GM23338 (cell line): ENCODE measurements at regions not wholly inside any gene's neighbourhood (a gene's known extent, or its start where the extent isn't known, plus 50 kb on each side); places are given as distances from the start of the nearest gene placed in this dataset.

Experiments
- ATAC-seq: fragments of 200-7000 bp; cut with Tn5 transposase; 3 replicates; pipeline ENCODE4 v1.9.1; 2020
- DNase-seq: peaks from one replicate; pipeline ENCODE4 v3.0.0-alpha.2; 2015; ENCODE audit warnings: low spot score
- H2AFZ ChIP-seq: fragments of 200-600 bp; sonication (generic); 2 replicates; pipeline ENCODE4 v1.8.0; 2016; ENCODE audit warnings: antibody characterized with exemption, mild to moderate bottlenecking, moderate library complexity
- H3F3A ChIP-seq: fragments of 200-600 bp; sonication (generic); replicated peaks from 2 replicates; pipeline ENCODE4 v1.8.0; 2017; ENCODE audit warnings: antibody characterized with exemption, mixed run types, low read depth
- H3K27ac ChIP-seq: fragments of 200-600 bp; sonication (generic); 2 replicates; pipeline ENCODE4 v1.6.1; 2016; ENCODE audit warnings: low read depth
- H3K27me3 ChIP-seq: fragments of 200-600 bp; sonication (generic); 2 replicates; pipeline ENCODE4 v1.8.0; 2016; ENCODE audit warnings: mild to moderate bottlenecking, mixed run types, moderate library complexity; ENCODE audit not compliant: insufficient read depth
- H3K36me3 ChIP-seq: fragments of 200-600 bp; sonication (generic); 2 replicates; pipeline ENCODE4 v1.8.0; 2016; ENCODE audit warnings: mild to moderate bottlenecking; ENCODE audit not compliant: insufficient read depth
- H3K4me1 ChIP-seq: fragments of 200-600 bp; sonication (generic); 2 replicates; pipeline ENCODE4 v1.8.0; 2016; ENCODE audit warnings: mild to moderate bottlenecking, moderate library complexity; ENCODE audit not compliant: insufficient read depth
- H3K4me2 ChIP-seq: fragments of 200-600 bp; sonication (generic); 2 replicates; pipeline ENCODE4 v1.7.1; 2017; ENCODE audit warnings: mixed run types
- H3K4me3 ChIP-seq: fragments of 200-600 bp; sonication (generic); 2 replicates; pipeline ENCODE4 v1.6.1; 2016; ENCODE audit warnings: mixed run types
- H3K79me2 ChIP-seq: fragments of 200-600 bp; sonication (generic); replicated peaks from 2 replicates; pipeline ENCODE4 v1.8.0; 2017; ENCODE audit warnings: mild to moderate bottlenecking; ENCODE audit not compliant: insufficient read depth
- H3K9me2 ChIP-seq: fragments of 200-600 bp; sonication (generic); 2 replicates; pipeline ENCODE4 v1.8.0; 2017; ENCODE audit not compliant: insufficient read depth
- H4K20me1 ChIP-seq: fragments of 200-600 bp; sonication (generic); replicated peaks from 2 replicates; pipeline ENCODE4 v1.8.0; 2017; ENCODE audit warnings: mild to moderate bottlenecking; ENCODE audit not compliant: insufficient read depth
- H3K27ac Mint-ChIP-seq: 2 replicates; pipeline ENCODE4 v1.8.0; 2020; ENCODE audit warnings: inconsistent platforms, mild to moderate bottlenecking, moderate library complexity, mixed read lengths
- H3K27me3 Mint-ChIP-seq: 3 replicates; pipeline ENCODE4 v1.8.0; 2022; ENCODE audit warnings: low read depth, mild to moderate bottlenecking, moderate library complexity, mixed read lengths, inconsistent platforms; ENCODE audit not compliant: insufficient read depth, poor library complexity
- H3K36me3 Mint-ChIP-seq: 3 replicates; pipeline ENCODE4 v1.8.0; 2021; ENCODE audit warnings: low read depth, mild to moderate bottlenecking, inconsistent platforms, moderate library complexity, mixed read lengths
- H3K4me1 Mint-ChIP-seq: 3 replicates; pipeline ENCODE4 v1.8.0; 2020; ENCODE audit warnings: mild to moderate bottlenecking, inconsistent platforms, mixed read lengths
- H3K4me3 Mint-ChIP-seq: 3 replicates; pipeline ENCODE4 v1.8.0; 2021; ENCODE audit warnings: moderate library complexity, mild to moderate bottlenecking, inconsistent platforms, mixed read lengths
- H3K9me3 Mint-ChIP-seq: 3 replicates; pipeline ENCODE4 v1.8.0; 2020; ENCODE audit warnings: moderate library complexity, mild to moderate bottlenecking, inconsistent platforms, mixed read lengths
- CREB1 ChIP-seq: fragments of 250-450 bp; sonication (Bioruptor Pico); IDR thresholded peaks from 2 replicates; pipeline ENCODE4 v1.5.0; 2020; ENCODE audit warnings: low read depth, mild to moderate bottlenecking, moderate library complexity
- EZH2 ChIP-seq: fragments of 200-600 bp; sonication (generic); IDR thresholded peaks from one replicate; pipeline ENCODE4 v1.8.0; 2017; ENCODE audit warnings: antibody characterized with exemption, mild to moderate bottlenecking, low read depth; ENCODE audit not compliant: unreplicated experiment
- EZH2phosphoT487 ChIP-seq: fragments of 200-600 bp; sonication (generic); IDR thresholded peaks from one replicate; pipeline ENCODE4 v1.8.1; 2018; ENCODE audit warnings: antibody characterized with exemption; ENCODE audit not compliant: unreplicated experiment
- JUNB ChIP-seq: IDR thresholded peaks from one replicate; pipeline ENCODE4 v1.6.1; 2016; ENCODE audit warnings: antibody characterized with exemption; ENCODE audit not compliant: unreplicated experiment
- NANOG ChIP-seq: IDR thresholded peaks from 2 replicates; pipeline ENCODE4 v1.6.1; 2016; ENCODE audit warnings: antibody characterized with exemption, borderline replicate concordance
- POLR2AphosphoS5 ChIP-seq: IDR thresholded peaks from 2 replicates; pipeline ENCODE4 v1.6.1; 2016; ENCODE audit warnings: antibody characterized with exemption, low read depth
- STAT1 ChIP-seq: IDR thresholded peaks from one replicate; pipeline ENCODE4 v1.6.1; 2016; ENCODE audit warnings: antibody characterized with exemption; ENCODE audit not compliant: unreplicated experiment
- ZNF114 ChIP-seq: fragments of 250-450 bp; sonication (Bioruptor Pico); IDR thresholded peaks from 2 replicates; pipeline ENCODE4 v1.5.0; 2020; ENCODE audit warnings: mild to moderate bottlenecking, moderate library complexity
- ZNF331 ChIP-seq: fragments of 250-450 bp; sonication (Bioruptor Pico); IDR thresholded peaks from 2 replicates; pipeline ENCODE4 v1.5.0; 2020; ENCODE audit warnings: low read depth, mild to moderate bottlenecking, moderate library complexity
- TF ChIP-seq, protein P1 (sequence below): IDR thresholded peaks from one replicate; pipeline ENCODE4 v1.6.1; 2018; ENCODE audit warnings: antibody characterized with exemption; ENCODE audit not compliant: unreplicated experiment
- TF ChIP-seq, protein P2 (sequence below), 2 experiments: fragments of 200-600 bp in 1 of 2; sonication (generic) in 1 of 2; conservative IDR thresholded peaks; 2 replicates each; pipeline versions ENCODE4 v1.5.1 to v1.6.1; 2016 to 2017; ENCODE audit warnings: antibody characterized with exemption in 2 of 2, low read depth in 2 of 2, mild to moderate bottlenecking in 2 of 2, moderate library complexity in 1 of 2
- TF ChIP-seq, protein P3 (sequence below): IDR thresholded peaks from 2 replicates; pipeline ENCODE4 v1.6.1; 2016; ENCODE audit warnings: antibody characterized with exemption
- TF ChIP-seq, protein P4 (sequence below): fragments of 250-450 bp; sonication (Bioruptor Pico); IDR thresholded peaks from 2 replicates; pipeline ENCODE4 v1.5.0; 2020; ENCODE audit warnings: mild to moderate bottlenecking, moderate library complexity

DNA sequence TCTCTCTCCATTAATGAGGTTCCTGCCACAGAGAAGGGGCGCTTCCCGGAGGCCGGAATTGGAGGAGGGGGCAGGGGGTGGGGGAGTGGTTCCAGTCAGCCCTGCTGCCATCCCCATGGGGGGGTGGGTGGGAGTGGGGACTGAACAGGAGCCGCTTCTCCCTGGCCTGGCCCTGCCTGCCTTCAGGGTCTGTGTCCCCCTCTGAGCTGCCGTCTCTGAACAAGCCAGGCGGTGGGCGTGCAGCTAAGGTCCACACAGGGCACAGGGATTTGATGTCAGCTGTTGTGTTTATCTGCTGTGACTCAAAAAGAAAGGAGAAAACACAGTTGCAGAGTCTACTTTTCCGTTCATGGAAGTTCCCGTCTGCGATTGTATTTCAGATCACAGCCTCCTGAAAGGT, 141.5 kb upstream of the PCBD1 start:
- Histone ChIP-seq H3F3A (no peaks in the 10 kb centered on the region), H3K27ac (no peak overlapping the region), H2AFZ (no peak overlapping the region), H3K36me3 (no peaks in the 10 kb centered on the region), H3K27me3 (no peaks in the 10 kb centered on the region), H3K9me2 (no peaks in the 10 kb centered on the region), H3K79me2 (no peaks in the 10 kb centered on the region), H3K4me1 (no peaks in the 10 kb centered on the region), H3K4me3 (no peak overlapping the region), H4K20me1 (no peaks in the 10 kb centered on the region), H3K4me2 (no peak overlapping the region)
- TF ChIP-seq ZNF114 (CRISPR knock-in tag) (no peak), STAT1 (no peak), NANOG (no peak), CREB1 (CRISPR knock-in tag) (no peak), POLR2AphosphoS5 (no peak), ZNF331 (CRISPR knock-in tag) (no peak), JUNB (no peak), EZH2phosphoT487 (no peak), EZH2 (no peak)
- TF ChIP-seq, protein P1, sequence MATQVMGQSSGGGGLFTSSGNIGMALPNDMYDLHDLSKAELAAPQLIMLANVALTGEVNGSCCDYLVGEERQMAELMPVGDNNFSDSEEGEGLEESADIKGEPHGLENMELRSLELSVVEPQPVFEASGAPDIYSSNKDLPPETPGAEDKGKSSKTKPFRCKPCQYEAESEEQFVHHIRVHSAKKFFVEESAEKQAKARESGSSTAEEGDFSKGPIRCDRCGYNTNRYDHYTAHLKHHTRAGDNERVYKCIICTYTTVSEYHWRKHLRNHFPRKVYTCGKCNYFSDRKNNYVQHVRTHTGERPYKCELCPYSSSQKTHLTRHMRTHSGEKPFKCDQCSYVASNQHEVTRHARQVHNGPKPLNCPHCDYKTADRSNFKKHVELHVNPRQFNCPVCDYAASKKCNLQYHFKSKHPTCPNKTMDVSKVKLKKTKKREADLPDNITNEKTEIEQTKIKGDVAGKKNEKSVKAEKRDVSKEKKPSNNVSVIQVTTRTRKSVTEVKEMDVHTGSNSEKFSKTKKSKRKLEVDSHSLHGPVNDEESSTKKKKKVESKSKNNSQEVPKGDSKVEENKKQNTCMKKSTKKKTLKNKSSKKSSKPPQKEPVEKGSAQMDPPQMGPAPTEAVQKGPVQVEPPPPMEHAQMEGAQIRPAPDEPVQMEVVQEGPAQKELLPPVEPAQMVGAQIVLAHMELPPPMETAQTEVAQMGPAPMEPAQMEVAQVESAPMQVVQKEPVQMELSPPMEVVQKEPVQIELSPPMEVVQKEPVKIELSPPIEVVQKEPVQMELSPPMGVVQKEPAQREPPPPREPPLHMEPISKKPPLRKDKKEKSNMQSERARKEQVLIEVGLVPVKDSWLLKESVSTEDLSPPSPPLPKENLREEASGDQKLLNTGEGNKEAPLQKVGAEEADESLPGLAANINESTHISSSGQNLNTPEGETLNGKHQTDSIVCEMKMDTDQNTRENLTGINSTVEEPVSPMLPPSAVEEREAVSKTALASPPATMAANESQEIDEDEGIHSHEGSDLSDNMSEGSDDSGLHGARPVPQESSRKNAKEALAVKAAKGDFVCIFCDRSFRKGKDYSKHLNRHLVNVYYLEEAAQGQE = no peak
- TF ChIP-seq, protein P2, sequence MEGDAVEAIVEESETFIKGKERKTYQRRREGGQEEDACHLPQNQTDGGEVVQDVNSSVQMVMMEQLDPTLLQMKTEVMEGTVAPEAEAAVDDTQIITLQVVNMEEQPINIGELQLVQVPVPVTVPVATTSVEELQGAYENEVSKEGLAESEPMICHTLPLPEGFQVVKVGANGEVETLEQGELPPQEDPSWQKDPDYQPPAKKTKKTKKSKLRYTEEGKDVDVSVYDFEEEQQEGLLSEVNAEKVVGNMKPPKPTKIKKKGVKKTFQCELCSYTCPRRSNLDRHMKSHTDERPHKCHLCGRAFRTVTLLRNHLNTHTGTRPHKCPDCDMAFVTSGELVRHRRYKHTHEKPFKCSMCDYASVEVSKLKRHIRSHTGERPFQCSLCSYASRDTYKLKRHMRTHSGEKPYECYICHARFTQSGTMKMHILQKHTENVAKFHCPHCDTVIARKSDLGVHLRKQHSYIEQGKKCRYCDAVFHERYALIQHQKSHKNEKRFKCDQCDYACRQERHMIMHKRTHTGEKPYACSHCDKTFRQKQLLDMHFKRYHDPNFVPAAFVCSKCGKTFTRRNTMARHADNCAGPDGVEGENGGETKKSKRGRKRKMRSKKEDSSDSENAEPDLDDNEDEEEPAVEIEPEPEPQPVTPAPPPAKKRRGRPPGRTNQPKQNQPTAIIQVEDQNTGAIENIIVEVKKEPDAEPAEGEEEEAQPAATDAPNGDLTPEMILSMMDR (conservative IDR thresholded peaks at IDR 0.05; ENCODE audit: low read depth in 2 of 2) = no peak
- TF ChIP-seq, protein P3, sequence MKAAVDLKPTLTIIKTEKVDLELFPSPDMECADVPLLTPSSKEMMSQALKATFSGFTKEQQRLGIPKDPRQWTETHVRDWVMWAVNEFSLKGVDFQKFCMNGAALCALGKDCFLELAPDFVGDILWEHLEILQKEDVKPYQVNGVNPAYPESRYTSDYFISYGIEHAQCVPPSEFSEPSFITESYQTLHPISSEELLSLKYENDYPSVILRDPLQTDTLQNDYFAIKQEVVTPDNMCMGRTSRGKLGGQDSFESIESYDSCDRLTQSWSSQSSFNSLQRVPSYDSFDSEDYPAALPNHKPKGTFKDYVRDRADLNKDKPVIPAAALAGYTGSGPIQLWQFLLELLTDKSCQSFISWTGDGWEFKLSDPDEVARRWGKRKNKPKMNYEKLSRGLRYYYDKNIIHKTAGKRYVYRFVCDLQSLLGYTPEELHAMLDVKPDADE = no peak
- TF ChIP-seq, protein P4, sequence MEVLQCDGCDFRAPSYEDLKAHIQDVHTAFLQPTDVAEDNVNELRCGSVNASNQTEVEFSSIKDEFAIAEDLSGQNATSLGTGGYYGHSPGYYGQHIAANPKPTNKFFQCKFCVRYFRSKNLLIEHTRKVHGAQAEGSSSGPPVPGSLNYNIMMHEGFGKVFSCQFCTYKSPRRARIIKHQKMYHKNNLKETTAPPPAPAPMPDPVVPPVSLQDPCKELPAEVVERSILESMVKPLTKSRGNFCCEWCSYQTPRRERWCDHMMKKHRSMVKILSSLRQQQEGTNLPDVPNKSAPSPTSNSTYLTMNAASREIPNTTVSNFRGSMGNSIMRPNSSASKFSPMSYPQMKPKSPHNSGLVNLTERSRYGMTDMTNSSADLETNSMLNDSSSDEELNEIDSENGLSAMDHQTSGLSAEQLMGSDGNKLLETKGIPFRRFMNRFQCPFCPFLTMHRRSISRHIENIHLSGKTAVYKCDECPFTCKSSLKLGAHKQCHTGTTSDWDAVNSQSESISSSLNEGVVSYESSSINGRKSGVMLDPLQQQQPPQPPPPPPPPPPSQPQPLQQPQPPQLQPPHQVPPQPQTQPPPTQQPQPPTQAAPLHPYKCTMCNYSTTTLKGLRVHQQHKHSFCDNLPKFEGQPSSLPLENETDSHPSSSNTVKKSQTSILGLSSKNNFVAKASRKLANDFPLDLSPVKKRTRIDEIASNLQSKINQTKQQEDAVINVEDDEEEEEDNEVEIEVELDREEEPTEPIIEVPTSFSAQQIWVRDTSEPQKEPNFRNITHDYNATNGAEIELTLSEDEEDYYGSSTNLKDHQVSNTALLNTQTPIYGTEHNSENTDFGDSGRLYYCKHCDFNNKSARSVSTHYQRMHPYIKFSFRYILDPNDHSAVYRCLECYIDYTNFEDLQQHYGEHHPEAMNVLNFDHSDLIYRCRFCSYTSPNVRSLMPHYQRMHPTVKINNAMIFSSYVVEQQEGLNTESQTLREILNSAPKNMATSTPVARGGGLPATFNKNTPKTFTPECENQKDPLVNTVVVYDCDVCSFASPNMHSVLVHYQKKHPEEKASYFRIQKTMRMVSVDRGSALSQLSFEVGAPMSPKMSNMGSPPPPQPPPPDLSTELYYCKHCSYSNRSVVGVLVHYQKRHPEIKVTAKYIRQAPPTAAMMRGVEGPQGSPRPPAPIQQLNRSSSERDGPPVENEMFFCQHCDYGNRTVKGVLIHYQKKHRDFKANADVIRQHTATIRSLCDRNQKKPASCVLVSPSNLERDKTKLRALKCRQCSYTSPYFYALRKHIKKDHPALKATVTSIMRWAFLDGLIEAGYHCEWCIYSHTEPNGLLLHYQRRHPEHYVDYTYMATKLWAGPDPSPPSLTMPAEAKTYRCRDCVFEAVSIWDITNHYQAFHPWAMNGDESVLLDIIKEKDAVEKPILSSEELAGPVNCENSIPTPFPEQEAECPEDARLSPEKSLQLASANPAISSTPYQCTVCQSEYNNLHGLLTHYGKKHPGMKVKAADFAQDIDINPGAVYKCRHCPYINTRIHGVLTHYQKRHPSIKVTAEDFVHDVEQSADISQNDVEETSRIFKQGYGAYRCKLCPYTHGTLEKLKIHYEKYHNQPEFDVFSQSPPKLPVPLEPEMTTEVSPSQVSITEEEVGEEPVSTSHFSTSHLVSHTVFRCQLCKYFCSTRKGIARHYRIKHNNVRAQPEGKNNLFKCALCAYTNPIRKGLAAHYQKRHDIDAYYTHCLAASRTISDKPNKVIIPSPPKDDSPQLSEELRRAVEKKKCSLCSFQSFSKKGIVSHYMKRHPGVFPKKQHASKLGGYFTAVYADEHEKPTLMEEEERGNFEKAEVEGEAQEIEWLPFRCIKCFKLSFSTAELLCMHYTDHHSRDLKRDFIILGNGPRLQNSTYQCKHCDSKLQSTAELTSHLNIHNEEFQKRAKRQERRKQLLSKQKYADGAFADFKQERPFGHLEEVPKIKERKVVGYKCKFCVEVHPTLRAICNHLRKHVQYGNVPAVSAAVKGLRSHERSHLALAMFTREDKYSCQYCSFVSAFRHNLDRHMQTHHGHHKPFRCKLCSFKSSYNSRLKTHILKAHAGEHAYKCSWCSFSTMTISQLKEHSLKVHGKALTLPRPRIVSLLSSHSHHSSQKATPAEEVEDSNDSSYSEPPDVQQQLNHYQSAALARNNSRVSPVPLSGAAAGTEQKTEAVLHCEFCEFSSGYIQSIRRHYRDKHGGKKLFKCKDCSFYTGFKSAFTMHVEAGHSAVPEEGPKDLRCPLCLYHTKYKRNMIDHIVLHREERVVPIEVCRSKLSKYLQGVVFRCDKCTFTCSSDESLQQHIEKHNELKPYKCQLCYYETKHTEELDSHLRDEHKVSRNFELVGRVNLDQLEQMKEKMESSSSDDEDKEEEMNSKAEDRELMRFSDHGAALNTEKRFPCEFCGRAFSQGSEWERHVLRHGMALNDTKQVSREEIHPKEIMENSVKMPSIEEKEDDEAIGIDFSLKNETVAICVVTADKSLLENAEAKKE = no peak
- Mint-ChIP-seq H3K27ac (no peak overlapping the region), H3K27me3 (no peaks in the 10 kb centered on the region), H3K36me3 (no peaks in the 10 kb centered on the region), H3K4me3 (no peak overlapping the region), H3K4me1 (no peaks in the 10 kb centered on the region), H3K9me3 (no peaks in the 10 kb centered on the region)
- DNase-seq (no peak), ATAC-seq (no peak)
